H1 (cell line): ENCODE measurements at regions not wholly inside any gene's neighbourhood (a gene's known extent, or its start where the extent isn't known, plus 50 kb on each side); places are given as distances from the start of the nearest gene placed in this dataset.

Source experiments
- CHD2 ChIP-seq: IDR thresholded peaks from 2 replicates; pipeline ENCODE4 v1.6.1; 2012; ENCODE audit warnings: low read length, improper control_type of control experiment
- EZH2 ChIP-seq: fragments of 200-600 bp; sonication (generic); IDR thresholded peaks from 2 replicates; pipeline ENCODE4 v1.7.1; 2012; ENCODE audit warnings: low read depth, mild to moderate bottlenecking, moderate library complexity, low read length, inconsistent platforms; ENCODE audit not compliant: severe bottlenecking
- GTF2F1 ChIP-seq: IDR thresholded peaks from 2 replicates; pipeline ENCODE4 v1.6.1; 2012; ENCODE audit warnings: low read depth, low read length, improper control_type of control experiment, borderline replicate concordance
- KDM4A ChIP-seq: IDR thresholded peaks from one replicate; pipeline ENCODE4 v1.7.1; 2012; ENCODE audit warnings: low read depth, mild to moderate bottlenecking, moderate library complexity, low read length, inconsistent platforms; ENCODE audit not compliant: severe bottlenecking
- POLR2A ChIP-seq, 2 experiments: IDR thresholded peaks; 1 replicate in 1 of 2; 2 replicates in 1 of 2; pipeline ENCODE4 v1.6.1; 2011; ENCODE audit warnings: low read depth in 2 of 2, low read length in 2 of 2, mild to moderate bottlenecking in 2 of 2; ENCODE audit errors: control extremely low read depth in 1 of 2
- RBBP5 ChIP-seq: IDR thresholded peaks from 2 replicates; pipeline ENCODE4 v1.7.1; 2012; ENCODE audit warnings: low read depth, mild to moderate bottlenecking, inconsistent platforms, low read length, moderate library complexity, borderline replicate concordance
- RFX5 ChIP-seq: IDR thresholded peaks from 2 replicates; pipeline ENCODE4 v1.6.1; 2011; ENCODE audit warnings: low read depth, low read length, improper control_type of control experiment, borderline replicate concordance
- RXRA ChIP-seq: IDR thresholded peaks from 2 replicates; pipeline ENCODE4 v1.6.1; 2011; ENCODE audit warnings: low read depth, mild to moderate bottlenecking, low read length, moderate library complexity; ENCODE audit not compliant: insufficient read depth
- SP1 ChIP-seq: IDR thresholded peaks from 2 replicates; pipeline ENCODE4 v1.6.1; 2011; ENCODE audit warnings: low read depth, low read length
- TAF1 ChIP-seq: IDR thresholded peaks from 2 replicates; pipeline ENCODE4 v1.6.1; 2011; ENCODE audit warnings: mild to moderate bottlenecking, low read depth, low read length
- ZNF274 ChIP-seq: IDR thresholded peaks from 2 replicates; pipeline ENCODE4 v1.7.0; 2012; ENCODE audit warnings: low read length, borderline replicate concordance; ENCODE audit errors: extremely low read depth
- TF ChIP-seq, protein P1 (sequence below), 3 experiments: IDR thresholded peaks; 1 replicate in 2 of 3; 2 replicates in 1 of 3; pipeline versions ENCODE4 v1.5.1 to v1.6.1; 2011; ENCODE audit warnings: low read length in 3 of 3, mild to moderate bottlenecking in 3 of 3, inconsistent platforms in 2 of 3, low read depth in 1 of 3, moderate library complexity in 1 of 3; ENCODE audit not compliant: insufficient read depth in 1 of 3; ENCODE audit errors: control extremely low read depth in 1 of 3

DNA sequence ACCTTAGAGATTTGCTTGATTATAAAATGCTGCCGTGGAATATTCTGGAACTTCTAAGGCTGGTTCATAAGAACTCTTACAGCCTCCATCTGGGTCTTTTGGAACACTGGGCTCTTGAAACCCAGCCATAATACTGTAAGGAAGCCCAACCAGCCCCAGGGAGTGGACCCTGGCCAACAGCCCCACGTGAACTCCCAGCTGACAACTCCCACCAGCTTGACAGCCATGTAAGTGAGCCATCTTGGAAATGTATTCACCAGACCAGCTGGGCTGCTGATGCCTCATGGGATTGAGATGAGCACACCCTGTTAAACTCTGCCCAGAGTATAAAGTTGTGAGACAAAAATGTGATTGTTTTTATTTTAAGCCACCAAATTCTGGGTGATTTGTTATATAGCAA, 378.7 kb upstream of the RAG2 start:
- TF ChIP-seq EZH2 (no peak), SP1 (no peak), TAF1 (no peak), GTF2F1 (no peak), RFX5 (no peak), ZNF274 (no peak), KDM4A (no peak), POLR2A (IDR thresholded peaks at IDR 0.05; ENCODE audit: control extremely low read depth in 1 of 2, low read depth in 2 of 2, low read length in 2 of 2) (no peak), RBBP5 (no peak), RXRA (no peak), CHD2 (no peak)
- TF ChIP-seq, protein P1, sequence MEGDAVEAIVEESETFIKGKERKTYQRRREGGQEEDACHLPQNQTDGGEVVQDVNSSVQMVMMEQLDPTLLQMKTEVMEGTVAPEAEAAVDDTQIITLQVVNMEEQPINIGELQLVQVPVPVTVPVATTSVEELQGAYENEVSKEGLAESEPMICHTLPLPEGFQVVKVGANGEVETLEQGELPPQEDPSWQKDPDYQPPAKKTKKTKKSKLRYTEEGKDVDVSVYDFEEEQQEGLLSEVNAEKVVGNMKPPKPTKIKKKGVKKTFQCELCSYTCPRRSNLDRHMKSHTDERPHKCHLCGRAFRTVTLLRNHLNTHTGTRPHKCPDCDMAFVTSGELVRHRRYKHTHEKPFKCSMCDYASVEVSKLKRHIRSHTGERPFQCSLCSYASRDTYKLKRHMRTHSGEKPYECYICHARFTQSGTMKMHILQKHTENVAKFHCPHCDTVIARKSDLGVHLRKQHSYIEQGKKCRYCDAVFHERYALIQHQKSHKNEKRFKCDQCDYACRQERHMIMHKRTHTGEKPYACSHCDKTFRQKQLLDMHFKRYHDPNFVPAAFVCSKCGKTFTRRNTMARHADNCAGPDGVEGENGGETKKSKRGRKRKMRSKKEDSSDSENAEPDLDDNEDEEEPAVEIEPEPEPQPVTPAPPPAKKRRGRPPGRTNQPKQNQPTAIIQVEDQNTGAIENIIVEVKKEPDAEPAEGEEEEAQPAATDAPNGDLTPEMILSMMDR (IDR thresholded peaks at IDR 0.05; ENCODE audit: control extremely low read depth in 1 of 3, insufficient read depth in 1 of 3, low read depth in 1 of 3, low read length in 3 of 3), result no peak
